ENCODE measurements at regions not wholly inside any gene's neighbourhood (a gene's known extent, or its start where the extent isn't known, plus 50 kb on each side); places are given as distances from the start of the nearest gene placed in this dataset.

GRCh38 chr5:52441768-52442167 is 345.9 kb upstream of the ITGA1 start:
- TF ChIP-seq CTCF (conservative IDR thresholded peaks at IDR 0.05; ENCODE audit: low read length) = no peak
- no peak for DNase-seq (ENCODE audit: low read depth)

GRCh38 chr5:52443187-52443586 is 344.5 kb upstream of the ITGA1 start:
- DNase-seq (ENCODE audit: low read depth) = no peak
- no peak for TF ChIP-seq CTCF (conservative IDR thresholded peaks at IDR 0.05; ENCODE audit: low read length)

More at GRCh38 chr5:52441768-52442167, 345.9 kb upstream of the ITGA1 start:
- no peak overlapping the region for H3K4me3 ChIP-seq (ENCODE audit: low read length)

GRCh38 chr5:52448111-52448510 is 339.6 kb upstream of the ITGA1 start:
- no peak for TF ChIP-seq CTCF (conservative IDR thresholded peaks at IDR 0.05; ENCODE audit: low read length)
- no peak for DNase-seq (ENCODE audit: low read depth)
- H3K4me3 ChIP-seq (ENCODE audit: low read length) = no peak overlapping the region

More at GRCh38 chr5:52443187-52443586, 344.5 kb upstream of the ITGA1 start:
- H3K4me3 ChIP-seq (ENCODE audit: low read length) = no peak overlapping the region

GRCh38 chr5:52449516-52449915 is 338.2 kb upstream of the ITGA1 start:
- no peak for TF ChIP-seq CTCF (conservative IDR thresholded peaks at IDR 0.05; ENCODE audit: low read length)
- no peak for DNase-seq (ENCODE audit: low read depth)
- no peak overlapping the region for H3K4me3 ChIP-seq (ENCODE audit: low read length)

- no peak overlapping the region for H3K4me3 ChIP-seq (ENCODE audit: low read length)
- no peak for TF ChIP-seq CTCF (conservative IDR thresholded peaks at IDR 0.05; ENCODE audit: low read length)
- DNase-seq (ENCODE audit: low read depth) = no peak
Observed at GRCh38 chr5:52452098-52452497, 335.6 kb upstream of the ITGA1 start.

- no peak overlapping the region for H3K4me3 ChIP-seq (ENCODE audit: low read length)
- no peak for DNase-seq (ENCODE audit: low read depth)
- TF ChIP-seq CTCF (conservative IDR thresholded peaks at IDR 0.05; ENCODE audit: low read length) = no peak
Observed at GRCh38 chr5:52453176-52453575, 334.5 kb upstream of the ITGA1 start.

GRCh38 chr5:52455920-52456319 is 331.8 kb upstream of the ITGA1 start:
- no peak for TF ChIP-seq CTCF (conservative IDR thresholded peaks at IDR 0.05; ENCODE audit: low read length)
- H3K4me3 ChIP-seq (ENCODE audit: low read length) = no peak overlapping the region
- no peak for DNase-seq (ENCODE audit: low read depth)
